ENCODE measurements at regions not wholly inside any gene's neighbourhood (a gene's known extent, or its start where the extent isn't known, plus 50 kb on each side); places are given as distances from the start of the nearest gene placed in this dataset.

DNA sequence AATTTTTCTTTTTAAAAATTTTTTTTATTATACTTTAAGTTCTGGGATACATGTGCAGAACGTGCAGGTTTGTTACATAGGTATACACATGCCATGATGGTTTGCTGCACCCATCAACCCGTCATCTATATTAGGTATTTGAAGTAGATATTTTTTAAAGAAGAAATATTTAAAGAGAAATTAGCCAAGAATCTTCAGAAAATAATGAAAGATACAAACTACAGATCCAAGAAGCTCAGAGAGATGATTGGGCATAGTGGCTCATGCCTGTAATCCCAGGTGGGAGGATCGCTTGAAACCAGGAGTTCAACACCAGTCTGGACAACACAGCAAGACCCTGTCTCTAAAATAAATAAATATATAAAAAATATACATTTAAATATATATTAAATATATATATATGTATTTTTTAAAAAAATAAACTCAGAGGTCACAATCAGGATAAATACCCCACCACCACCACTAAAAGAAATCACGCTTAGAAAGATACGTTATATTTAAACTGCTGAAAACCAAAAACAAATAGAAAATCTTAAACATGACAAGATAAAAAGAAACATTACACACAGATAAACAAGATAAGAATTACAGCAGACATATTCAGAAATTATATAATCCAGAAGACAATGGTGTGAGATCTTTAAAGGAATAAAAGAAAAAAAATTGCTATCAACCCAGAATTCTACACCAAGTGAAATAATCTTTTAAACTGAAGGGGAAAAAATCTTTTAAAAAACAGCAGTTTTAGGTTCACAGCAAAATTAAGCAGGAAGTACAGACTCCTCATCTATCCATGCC lies 57.5 kb downstream of the CSF2 start:
- Mint-ChIP-seq H3K27ac (no peak overlapping the region), H3K27me3 (peaks cover 11% of the 10 kb centered on the region), H3K9me3 (ENCODE audit: low read depth) (peaks cover 4% of the 10 kb centered on the region), H3K36me3 (ENCODE audit: insufficient read depth) (no peaks in the 10 kb centered on the region), H3K4me3 (ENCODE audit: low read depth) (no peak overlapping the region), H3K4me1 (ENCODE audit: low read depth) (no peaks in the 10 kb centered on the region)
- no peak for DNase-seq (ENCODE audit: low spot score, unreplicated experiment)
- TF ChIP-seq, protein P1, sequence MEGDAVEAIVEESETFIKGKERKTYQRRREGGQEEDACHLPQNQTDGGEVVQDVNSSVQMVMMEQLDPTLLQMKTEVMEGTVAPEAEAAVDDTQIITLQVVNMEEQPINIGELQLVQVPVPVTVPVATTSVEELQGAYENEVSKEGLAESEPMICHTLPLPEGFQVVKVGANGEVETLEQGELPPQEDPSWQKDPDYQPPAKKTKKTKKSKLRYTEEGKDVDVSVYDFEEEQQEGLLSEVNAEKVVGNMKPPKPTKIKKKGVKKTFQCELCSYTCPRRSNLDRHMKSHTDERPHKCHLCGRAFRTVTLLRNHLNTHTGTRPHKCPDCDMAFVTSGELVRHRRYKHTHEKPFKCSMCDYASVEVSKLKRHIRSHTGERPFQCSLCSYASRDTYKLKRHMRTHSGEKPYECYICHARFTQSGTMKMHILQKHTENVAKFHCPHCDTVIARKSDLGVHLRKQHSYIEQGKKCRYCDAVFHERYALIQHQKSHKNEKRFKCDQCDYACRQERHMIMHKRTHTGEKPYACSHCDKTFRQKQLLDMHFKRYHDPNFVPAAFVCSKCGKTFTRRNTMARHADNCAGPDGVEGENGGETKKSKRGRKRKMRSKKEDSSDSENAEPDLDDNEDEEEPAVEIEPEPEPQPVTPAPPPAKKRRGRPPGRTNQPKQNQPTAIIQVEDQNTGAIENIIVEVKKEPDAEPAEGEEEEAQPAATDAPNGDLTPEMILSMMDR (IDR thresholded peaks at IDR 0.05; ENCODE audit: unreplicated experiment): no peak

DNA sequence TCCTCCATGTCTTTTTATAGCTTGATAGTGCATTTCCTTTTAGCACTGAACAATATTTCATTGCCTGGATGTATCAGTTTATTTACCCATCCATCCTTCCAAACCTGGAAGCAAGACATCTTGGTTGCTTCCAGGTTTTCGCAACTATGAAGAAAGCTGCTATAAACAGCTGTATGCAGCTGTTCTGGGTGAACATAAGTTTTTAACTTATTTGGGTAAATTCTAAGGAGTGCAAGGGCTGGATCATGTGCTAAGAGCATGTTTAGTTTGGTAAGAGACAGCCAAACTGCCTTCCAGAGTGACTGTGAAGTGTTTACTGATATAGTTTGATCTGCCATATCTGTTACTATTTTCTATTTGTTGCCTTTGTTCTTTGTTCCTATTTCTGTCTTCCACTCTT lies 58.5 kb downstream of the CSF2 start:
- Mint-ChIP-seq H3K9me3 (ENCODE audit: low read depth) (peaks cover 4% of the 10 kb centered on the region), H3K27me3 (peaks cover 19% of the 10 kb centered on the region), H3K27ac (no peak overlapping the region), H3K36me3 (ENCODE audit: insufficient read depth) (no peaks in the 10 kb centered on the region), H3K4me1 (ENCODE audit: low read depth) (no peaks in the 10 kb centered on the region), H3K4me3 (ENCODE audit: low read depth) (no peak overlapping the region)
- TF ChIP-seq, protein P1 (IDR thresholded peaks at IDR 0.05; ENCODE audit: unreplicated experiment): no peak
- DNase-seq (ENCODE audit: low spot score, unreplicated experiment): no peak

DNA sequence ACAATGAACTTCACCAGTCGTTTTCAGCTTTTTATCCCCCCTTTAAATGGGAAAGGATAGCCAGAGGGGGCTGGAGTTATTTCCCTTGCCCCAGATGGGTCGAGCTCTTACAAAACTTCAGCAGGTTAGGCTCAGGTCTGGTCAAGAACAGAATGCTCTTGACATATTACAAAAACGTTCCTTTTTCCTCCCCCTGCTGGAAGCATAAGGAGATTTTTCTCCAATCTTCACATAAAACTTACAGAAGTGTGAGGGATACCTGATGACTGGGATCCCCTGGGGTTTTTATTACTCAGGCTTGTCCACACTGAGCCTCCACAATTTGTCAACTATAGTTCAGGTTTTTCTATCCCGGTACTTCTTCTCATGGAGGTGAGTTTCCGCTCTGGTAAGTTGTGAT lies 60.8 kb downstream of the CSF2 start:
- TF ChIP-seq, protein P1 (IDR thresholded peaks at IDR 0.05; ENCODE audit: unreplicated experiment): peak; percentile 42
- Mint-ChIP-seq H3K9me3 (ENCODE audit: low read depth) (peaks cover 1% of the 10 kb centered on the region), H3K36me3 (ENCODE audit: insufficient read depth) (no peaks in the 10 kb centered on the region), H3K4me1 (ENCODE audit: low read depth) (no peaks in the 10 kb centered on the region), H3K27ac (no peak overlapping the region), H3K27me3 (peaks cover 11% of the 10 kb centered on the region), H3K4me3 (ENCODE audit: low read depth) (no peak overlapping the region)
- no peak for DNase-seq (ENCODE audit: low spot score, unreplicated experiment)

DNA sequence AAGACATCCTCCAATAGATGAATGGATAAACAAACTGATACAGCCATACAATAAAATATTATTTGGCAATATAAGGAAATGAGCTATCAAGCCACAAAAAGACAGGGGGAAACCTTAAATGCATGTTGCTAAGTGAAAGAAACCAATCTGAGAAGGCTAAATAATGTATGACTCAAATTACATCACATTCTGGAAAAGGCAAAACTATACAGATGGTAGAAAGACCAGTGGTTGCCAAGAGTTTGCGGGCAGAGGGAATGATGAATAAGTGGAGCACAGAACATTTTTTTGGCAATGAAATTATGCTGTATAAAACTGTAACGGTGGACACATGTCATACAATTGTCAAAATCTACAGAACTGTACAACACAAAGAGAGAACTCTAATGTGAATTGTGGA lies 63.3 kb downstream of the CSF2 start:
- H3K27me3 Mint-ChIP-seq: peaks cover 11% of the 10 kb centered on the region
- TF ChIP-seq, protein P1 (IDR thresholded peaks at IDR 0.05; ENCODE audit: unreplicated experiment): no peak
- H3K4me3 Mint-ChIP-seq (ENCODE audit: low read depth): no peak overlapping the region
- no peak for DNase-seq (ENCODE audit: low spot score, unreplicated experiment)
- no peaks in the 10 kb centered on the region for H3K36me3 Mint-ChIP-seq (ENCODE audit: insufficient read depth)
- no peak overlapping the region for H3K27ac Mint-ChIP-seq
- peaks cover 11% of the 10 kb centered on the region for H3K9me3 Mint-ChIP-seq (ENCODE audit: low read depth)
- H3K4me1 Mint-ChIP-seq (ENCODE audit: low read depth): no peaks in the 10 kb centered on the region

DNA sequence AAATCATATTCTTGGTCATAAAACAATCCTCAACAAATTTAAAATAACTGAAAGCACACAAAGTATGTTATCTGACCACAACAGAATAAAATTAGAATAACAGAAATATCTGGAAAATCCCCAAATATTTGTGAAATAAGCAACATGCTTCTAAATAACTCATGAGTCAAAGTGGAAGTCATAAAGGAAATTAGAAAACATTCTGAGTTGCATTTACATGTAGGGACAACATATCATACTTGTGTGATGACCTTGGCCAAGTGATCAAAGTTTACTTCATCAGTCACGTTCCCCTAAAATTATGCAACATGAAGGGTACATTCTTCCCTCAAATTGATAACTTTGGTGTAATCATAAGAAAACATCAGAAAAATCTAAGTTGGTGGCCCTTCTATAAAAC lies 64.7 kb downstream of the CSF2 start:
- DNase-seq (ENCODE audit: low spot score, unreplicated experiment): no peak
- Mint-ChIP-seq H3K36me3 (ENCODE audit: insufficient read depth) (no peaks in the 10 kb centered on the region), H3K9me3 (ENCODE audit: low read depth) (peaks cover 20% of the 10 kb centered on the region), H3K27ac (no peak overlapping the region), H3K4me3 (ENCODE audit: low read depth) (no peak overlapping the region), H3K27me3 (peaks cover 11% of the 10 kb centered on the region), H3K4me1 (ENCODE audit: low read depth) (no peaks in the 10 kb centered on the region)
- TF ChIP-seq, protein P1 (IDR thresholded peaks at IDR 0.05; ENCODE audit: unreplicated experiment): no peak
